ENCODE measurements at regions not wholly inside any gene's neighbourhood (a gene's known extent, or its start where the extent isn't known, plus 50 kb on each side); places are given as distances from the start of the nearest gene placed in this dataset.

- no peak for TF ChIP-seq CTCF (IDR thresholded peaks at IDR 0.05)
- no peak for TF ChIP-seq CEBPB (IDR thresholded peaks at IDR 0.05)
- TF ChIP-seq HDAC2 (IDR thresholded peaks at IDR 0.05) = no peak
- no peak for TF ChIP-seq ELK1 (IDR thresholded peaks at IDR 0.05; ENCODE audit: low read depth, low read length)
- TF ChIP-seq NR3C1 (IDR thresholded peaks at IDR 0.05) = no peak
- no peak for TF ChIP-seq POLR2A (IDR thresholded peaks at IDR 0.05; ENCODE audit: low read length)
- TF ChIP-seq FOXS1 (CRISPR knock-in tag; IDR thresholded peaks at IDR 0.05) = no peak
- TF ChIP-seq EP300 (IDR thresholded peaks at IDR 0.05) = no peak
- TF ChIP-seq HMGXB4 (CRISPR knock-in tag; IDR thresholded peaks at IDR 0.05; ENCODE audit: borderline replicate concordance) = no peak
- TF ChIP-seq BHLHE40 (IDR thresholded peaks at IDR 0.05; ENCODE audit: low read depth, low read length) = no peak
- TF ChIP-seq BCL3 (IDR thresholded peaks at IDR 0.05) = no peak
- no peak for TF ChIP-seq POLR2AphosphoS2 (conservative IDR thresholded peaks at IDR 0.05; ENCODE audit: low read length)
- TF ChIP-seq MAX (IDR thresholded peaks at IDR 0.05) = no peak
Measured at GRCh38 chr19:34832581-34833112, 59.6 kb upstream of the ZNF599 start.
